ENCODE measurements at regions not wholly inside any gene's neighbourhood (a gene's known extent, or its start where the extent isn't known, plus 50 kb on each side); places are given as distances from the start of the nearest gene placed in this dataset.

- H3K27ac ChIP-seq = no peak overlapping the region
- H4K20me1 ChIP-seq (ENCODE audit: insufficient read depth) = no peaks in the 10 kb centered on the region
- H3K4me3 ChIP-seq (IDR thresholded peaks at IDR 0.05; ENCODE audit: insufficient read depth, low read depth, low read length) = no peak overlapping the region
- no peaks in the 10 kb centered on the region for H3K79me2 ChIP-seq (ENCODE audit: insufficient read depth, low read depth)
- no peaks in the 10 kb centered on the region for H3K36me3 ChIP-seq (ENCODE audit: insufficient read depth)
- H3K9ac ChIP-seq = no peak overlapping the region
- no peaks in the 10 kb centered on the region for H3K4me1 ChIP-seq (ENCODE audit: low read depth, poor library complexity, severe bottlenecking)
- H3K4me2 ChIP-seq = no peak overlapping the region
- H3K27me3 ChIP-seq (ENCODE audit: insufficient read depth, low read depth) = no peaks in the 10 kb centered on the region
- TF ChIP-seq CTCF (conservative IDR thresholded peaks at IDR 0.05; ENCODE audit: low read depth, low read length) = no peak
- no peak overlapping the region for H2AFZ ChIP-seq (ENCODE audit: low read depth)
Measured at GRCh38 chr1:218813237-218813636, 360.4 kb upstream of the LYPLAL1 start.

- Histone ChIP-seq H3K9ac (no peak overlapping the region), H3K27me3 (ENCODE audit: insufficient read depth, low read depth) (no peaks in the 10 kb centered on the region), H3K4me2 (no peak overlapping the region), H3K79me2 (ENCODE audit: insufficient read depth, low read depth) (no peaks in the 10 kb centered on the region), H2AFZ (ENCODE audit: low read depth) (no peak overlapping the region), H4K20me1 (ENCODE audit: insufficient read depth) (no peaks in the 10 kb centered on the region), H3K4me3 (IDR thresholded peaks at IDR 0.05; ENCODE audit: insufficient read depth, low read depth, low read length) (no peak overlapping the region), H3K27ac (no peak overlapping the region), H3K36me3 (ENCODE audit: insufficient read depth) (no peaks in the 10 kb centered on the region), H3K4me1 (ENCODE audit: low read depth, poor library complexity, severe bottlenecking) (no peaks in the 10 kb centered on the region)
- TF ChIP-seq CTCF (conservative IDR thresholded peaks at IDR 0.05; ENCODE audit: low read depth, low read length) = no peak
Measured at GRCh38 chr1:218815076-218815475, 358.6 kb upstream of the LYPLAL1 start.

- H3K4me1 ChIP-seq (ENCODE audit: low read depth, poor library complexity, severe bottlenecking) = no peaks in the 10 kb centered on the region
- no peaks in the 10 kb centered on the region for H3K27me3 ChIP-seq (ENCODE audit: insufficient read depth, low read depth)
- no peaks in the 10 kb centered on the region for H4K20me1 ChIP-seq (ENCODE audit: insufficient read depth)
- no peak overlapping the region for H3K9ac ChIP-seq
- TF ChIP-seq CTCF (conservative IDR thresholded peaks at IDR 0.05; ENCODE audit: low read depth, low read length) = no peak
- H2AFZ ChIP-seq (ENCODE audit: low read depth) = no peak overlapping the region
- H3K4me2 ChIP-seq = no peak overlapping the region
- no peaks in the 10 kb centered on the region for H3K36me3 ChIP-seq (ENCODE audit: insufficient read depth)
- H3K4me3 ChIP-seq (IDR thresholded peaks at IDR 0.05; ENCODE audit: insufficient read depth, low read depth, low read length) = no peak overlapping the region
- no peak overlapping the region for H3K27ac ChIP-seq
- H3K79me2 ChIP-seq (ENCODE audit: insufficient read depth, low read depth) = no peaks in the 10 kb centered on the region
Measured at GRCh38 chr1:218817071-218817470, 356.6 kb upstream of the LYPLAL1 start.

- H3K27me3 ChIP-seq (ENCODE audit: insufficient read depth, low read depth) = no peaks in the 10 kb centered on the region
- H3K9ac ChIP-seq = no peak overlapping the region
- no peak overlapping the region for H3K4me3 ChIP-seq (IDR thresholded peaks at IDR 0.05; ENCODE audit: insufficient read depth, low read depth, low read length)
- no peaks in the 10 kb centered on the region for H4K20me1 ChIP-seq (ENCODE audit: insufficient read depth)
- H2AFZ ChIP-seq (ENCODE audit: low read depth) = no peak overlapping the region
- no peak for TF ChIP-seq CTCF (conservative IDR thresholded peaks at IDR 0.05; ENCODE audit: low read depth, low read length)
- H3K4me1 ChIP-seq (ENCODE audit: low read depth, poor library complexity, severe bottlenecking) = no peaks in the 10 kb centered on the region
- H3K27ac ChIP-seq = no peak overlapping the region
- H3K36me3 ChIP-seq (ENCODE audit: insufficient read depth) = no peaks in the 10 kb centered on the region
- no peak overlapping the region for H3K4me2 ChIP-seq
- H3K79me2 ChIP-seq (ENCODE audit: insufficient read depth, low read depth) = no peaks in the 10 kb centered on the region
Measured at GRCh38 chr1:218817691-218818465, 355.8 kb upstream of the LYPLAL1 start.

Data from KMS-11 (cell line).